Renal cortex interstitium (tissue), 11 donors: ENCODE measurements at regions not wholly inside any gene's neighbourhood (a gene's known extent, or its start where the extent isn't known, plus 50 kb on each side); places are given as distances from the start of the nearest gene placed in this dataset.

Source experiments
- DNase-seq, 11 donors: peaks; one replicate each; pipeline ENCODE4 v3.0.0-alpha.2; 2013; ENCODE audit warnings: low read depth in 9 of 11, low spot score in 4 of 11; ENCODE audit errors: extremely low read depth in 1 of 11

DNA sequence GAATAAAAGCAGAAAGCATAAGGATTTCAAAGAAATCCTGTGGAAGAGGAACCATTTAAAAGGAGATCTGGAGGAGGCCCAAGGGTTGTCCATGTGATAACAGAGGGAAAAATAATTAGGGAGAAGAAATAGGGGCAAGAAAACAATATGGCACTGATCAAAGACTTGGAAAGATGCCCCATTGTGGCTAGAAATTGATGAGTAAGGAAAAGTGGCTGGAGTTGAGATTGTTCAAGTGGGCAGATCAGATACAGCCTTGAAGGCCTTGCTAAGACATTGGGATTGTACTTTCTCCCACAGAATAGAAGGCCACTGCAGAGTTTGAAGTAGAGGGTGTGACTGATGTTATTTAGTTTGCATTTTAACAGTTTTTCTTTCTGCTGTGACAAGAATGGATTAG lies 213.3 kb downstream of the CBLN4 start:
- no peak for DNase-seq

GRCh38 chr20:55790178-55790577 lies 215.1 kb downstream of the CBLN4 start:
- DNase-seq, result no peak

GRCh38 chr20:55784036-55784435 lies 221.3 kb downstream of the CBLN4 start:
- no peak for DNase-seq

- no peak for DNase-seq
Measured at GRCh38 chr20:55783381-55783780, 221.9 kb downstream of the CBLN4 start.

- no peak for DNase-seq
Measured at GRCh38 chr20:55782912-55783253, 222.4 kb downstream of the CBLN4 start.

GRCh38 chr20:55782224-55782911 lies 223.0 kb downstream of the CBLN4 start:
- no peak for DNase-seq

GRCh38 chr20:55778796-55779195 lies 226.5 kb downstream of the CBLN4 start:
- no peak for DNase-seq

DNA sequence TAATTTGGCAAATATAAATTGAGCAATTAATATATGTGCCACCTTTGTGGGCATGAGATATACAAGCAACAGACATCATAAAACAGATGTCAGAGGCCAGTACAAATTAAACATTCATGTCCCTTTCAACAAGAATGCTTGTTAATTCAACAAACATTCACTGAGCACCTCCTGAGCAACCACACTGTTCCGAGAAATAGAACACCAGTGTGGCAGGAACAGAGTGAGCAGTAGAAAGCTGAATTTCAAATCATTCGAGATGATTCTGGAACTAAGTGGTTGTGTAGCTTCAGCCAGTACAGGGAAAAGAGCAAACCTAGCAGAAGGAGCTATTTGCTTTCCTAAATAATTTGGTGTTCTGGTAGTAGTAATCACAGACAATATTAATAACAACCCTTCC lies 227.7 kb downstream of the CBLN4 start:
- no peak for DNase-seq

DNA sequence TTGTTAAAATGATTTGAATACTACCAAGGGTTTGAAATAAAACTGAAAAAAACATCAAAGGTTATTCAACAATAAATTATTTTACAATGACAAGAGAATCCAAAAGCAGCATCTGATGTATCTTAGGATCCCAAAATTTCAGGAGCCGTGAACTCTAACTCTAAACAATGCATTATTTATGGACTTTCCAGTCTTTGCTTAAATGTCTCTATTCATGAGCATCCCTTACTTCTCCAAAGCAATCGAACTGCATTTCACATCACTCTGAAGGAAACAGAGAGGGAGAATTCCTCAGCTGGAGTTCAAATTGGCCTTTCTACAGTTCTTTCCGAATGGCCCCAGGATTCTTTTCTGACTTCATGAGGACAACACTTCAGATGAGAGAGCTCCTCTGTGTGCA lies 229.1 kb downstream of the CBLN4 start:
- DNase-seq, result no peak

DNA sequence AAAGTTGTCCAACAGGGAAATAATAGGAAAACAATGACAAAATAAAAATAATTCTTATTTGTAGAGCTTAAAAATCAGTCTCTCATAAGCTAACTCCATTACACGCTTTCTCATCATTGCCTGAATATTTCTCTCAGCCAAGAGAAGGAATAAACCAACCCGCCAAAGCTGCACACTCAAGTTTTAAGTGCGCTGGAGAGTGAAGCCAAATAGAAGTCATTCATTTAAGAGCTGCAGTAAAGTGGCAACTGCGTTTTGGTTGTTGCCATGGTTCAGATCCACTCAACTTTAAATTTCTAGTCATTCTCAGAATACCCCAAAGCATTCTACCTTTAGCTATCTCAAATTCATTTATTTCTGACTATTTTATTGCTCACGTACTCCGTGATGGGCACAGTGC lies 230.7 kb downstream of the CBLN4 start:
- no peak for DNase-seq

DNA sequence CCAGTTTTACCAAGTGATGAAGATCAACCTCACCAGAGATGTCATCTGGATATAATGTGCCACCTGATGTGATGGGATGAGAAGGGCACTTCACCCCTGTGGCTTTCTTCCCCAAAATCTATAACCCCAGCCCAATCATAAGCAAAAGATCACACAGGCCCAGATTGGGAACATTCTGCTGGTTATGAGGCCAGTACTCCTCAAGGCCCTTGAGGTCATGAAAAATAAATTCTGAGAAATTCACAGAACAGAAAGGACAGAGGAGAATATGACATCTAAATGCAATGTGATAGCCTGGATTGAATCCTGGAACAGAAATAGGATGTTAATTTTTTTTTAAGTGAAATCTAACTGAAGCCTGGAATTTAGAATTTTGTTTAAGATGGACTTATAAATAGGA lies 243.5 kb downstream of the CBLN4 start:
- DNase-seq, result no peak

- DNase-seq, result no peak
Measured at GRCh38 chr20:55761100-55761499, 244.2 kb downstream of the CBLN4 start.

DNA sequence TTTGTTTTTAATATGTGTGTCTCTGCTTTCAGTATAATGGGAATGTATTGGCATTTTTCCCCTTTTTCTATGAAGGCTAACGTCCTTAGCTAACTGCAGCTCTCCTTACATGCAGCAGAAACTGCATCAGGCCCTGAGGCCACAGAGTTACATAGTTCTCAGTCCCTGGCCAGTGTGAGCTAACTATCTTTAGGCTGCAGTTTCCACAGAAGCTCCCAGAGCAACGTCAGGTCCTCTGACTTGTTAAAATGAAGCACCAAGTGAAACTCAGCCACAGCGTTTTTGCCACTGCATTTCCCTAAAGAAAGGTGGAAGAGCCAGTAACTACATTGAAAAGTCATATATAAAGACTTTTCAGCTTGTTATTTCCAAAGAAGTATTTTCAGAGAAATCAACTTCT lies 244.7 kb downstream of the CBLN4 start:
- DNase-seq, result no peak

DNA sequence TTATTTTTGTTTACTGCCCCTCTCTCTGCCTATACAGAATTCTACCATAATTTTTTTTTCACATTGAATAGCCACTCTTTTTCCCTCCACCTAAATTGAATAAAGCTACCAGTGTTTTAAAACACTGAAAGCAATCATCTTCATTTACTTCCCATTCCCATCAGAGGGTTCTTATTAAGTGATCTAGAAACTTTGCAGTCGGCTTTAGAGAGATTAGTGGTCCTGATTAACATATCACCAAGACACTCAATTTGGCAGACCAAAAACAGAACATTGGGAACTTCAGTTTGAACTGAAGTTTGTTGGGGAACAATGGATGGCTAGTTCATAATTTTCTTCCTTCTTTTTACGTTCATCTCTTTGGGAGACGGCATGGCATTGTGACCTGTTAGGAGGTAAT lies 249.5 kb downstream of the CBLN4 start:
- DNase-seq, result no peak

- no peak for DNase-seq
Measured at GRCh38 chr20:55755411-55755810, 249.9 kb downstream of the CBLN4 start.

- DNase-seq, result no peak
Measured at GRCh38 chr20:55746723-55747122, 258.6 kb downstream of the CBLN4 start.

GRCh38 chr20:55745840-55746239 lies 259.5 kb downstream of the CBLN4 start:
- DNase-seq, result no peak

DNA sequence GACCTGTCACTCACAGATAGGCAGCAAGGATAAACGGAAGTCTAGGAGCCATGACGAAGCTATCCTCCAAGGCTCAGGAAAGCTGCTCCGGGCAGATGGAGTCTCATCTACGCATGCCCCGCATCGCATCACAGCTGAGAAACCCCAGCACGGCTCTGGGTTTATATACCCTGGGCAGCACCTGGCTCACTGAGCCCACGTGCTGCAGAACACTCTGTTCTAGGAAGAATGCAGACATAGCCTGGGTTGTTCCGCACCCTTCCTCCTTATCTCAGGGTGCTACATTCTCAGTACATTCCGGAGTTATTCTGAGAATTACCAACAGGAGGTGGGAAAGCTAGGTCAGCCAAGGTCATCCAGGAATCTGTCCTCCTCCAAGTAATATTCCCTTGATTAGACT lies 260.4 kb downstream of the CBLN4 start:
- DNase-seq, result no peak

GRCh38 chr20:55741801-55742200 lies 263.5 kb downstream of the CBLN4 start:
- no peak for DNase-seq

DNA sequence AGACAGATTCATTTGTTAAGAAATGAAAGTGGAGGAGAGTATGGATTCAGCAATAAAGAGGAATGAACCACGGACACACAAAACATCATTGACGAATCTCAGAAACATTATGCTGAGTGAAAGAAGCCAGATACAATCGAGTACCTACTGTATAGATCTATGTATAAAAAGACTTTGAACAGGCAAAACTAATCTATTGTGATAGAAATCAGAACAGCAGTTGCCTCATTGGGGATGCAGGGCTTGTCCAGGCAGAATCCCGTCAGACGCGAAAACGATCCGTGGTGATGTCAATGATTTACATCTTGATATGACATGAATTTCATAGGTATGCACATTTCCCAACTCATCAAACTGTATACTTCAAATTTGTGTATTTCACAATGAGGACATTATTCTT lies 265.2 kb downstream of the CBLN4 start:
- no peak for DNase-seq

DNA sequence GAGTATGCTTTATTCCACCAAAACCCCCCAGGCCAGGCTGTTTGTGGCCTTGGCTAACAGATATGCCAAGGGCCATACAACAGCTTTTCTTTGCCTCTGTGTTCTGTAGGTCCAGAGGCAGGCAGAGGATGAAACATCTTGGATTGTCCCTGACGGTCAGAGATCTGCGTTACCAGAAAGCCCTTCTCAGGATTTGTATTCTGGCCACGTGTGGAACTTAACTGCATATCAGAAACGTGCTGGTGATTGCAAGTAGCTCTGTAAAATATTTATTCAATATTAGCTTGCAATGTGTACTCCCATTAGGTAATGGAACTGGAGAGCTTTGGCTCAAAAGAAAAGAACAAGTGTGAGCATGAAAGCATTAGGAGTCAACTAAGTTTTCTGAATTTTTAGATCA lies 275.0 kb downstream of the CBLN4 start:
- DNase-seq, result no peak

DNA sequence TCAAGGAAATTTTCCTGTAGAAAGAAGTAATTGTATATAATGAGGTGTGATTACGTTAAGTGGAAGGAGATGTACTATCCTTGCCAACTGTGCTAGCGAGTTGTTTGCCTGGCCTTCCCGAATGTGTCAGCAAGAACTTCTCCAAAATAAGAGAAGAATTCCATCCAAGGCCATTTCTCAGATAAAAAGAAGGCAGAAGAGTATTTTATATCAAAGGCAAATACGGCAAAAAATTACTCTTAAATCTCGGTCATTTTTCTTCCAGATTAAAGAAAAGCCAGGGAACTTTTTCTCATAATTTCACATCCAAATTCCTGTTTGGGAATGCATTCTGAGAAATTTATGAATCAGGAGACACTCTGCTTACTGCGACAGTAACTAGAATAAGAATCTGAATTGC lies 290.6 kb downstream of the CBLN4 start:
- DNase-seq, result no peak
